HG03175 (cell line): ENCODE measurements at regions not wholly inside any gene's neighbourhood (a gene's known extent, or its start where the extent isn't known, plus 50 kb on each side); places are given as distances from the start of the nearest gene placed in this dataset.
"Not testable (repeated sequence)": the region's sequence is repeated elsewhere in the genome, so short reads cannot be mapped to it uniquely, and the experiment has no call there.

Experiments used
- ATAC-seq: cut with Tn5 transposase; IDR thresholded peaks from one replicate; pipeline ENCODE4 v1.9.1; 2021; ENCODE audit warnings: mild to moderate bottlenecking, moderate library complexity; ENCODE audit not compliant: unreplicated experiment

DNA sequence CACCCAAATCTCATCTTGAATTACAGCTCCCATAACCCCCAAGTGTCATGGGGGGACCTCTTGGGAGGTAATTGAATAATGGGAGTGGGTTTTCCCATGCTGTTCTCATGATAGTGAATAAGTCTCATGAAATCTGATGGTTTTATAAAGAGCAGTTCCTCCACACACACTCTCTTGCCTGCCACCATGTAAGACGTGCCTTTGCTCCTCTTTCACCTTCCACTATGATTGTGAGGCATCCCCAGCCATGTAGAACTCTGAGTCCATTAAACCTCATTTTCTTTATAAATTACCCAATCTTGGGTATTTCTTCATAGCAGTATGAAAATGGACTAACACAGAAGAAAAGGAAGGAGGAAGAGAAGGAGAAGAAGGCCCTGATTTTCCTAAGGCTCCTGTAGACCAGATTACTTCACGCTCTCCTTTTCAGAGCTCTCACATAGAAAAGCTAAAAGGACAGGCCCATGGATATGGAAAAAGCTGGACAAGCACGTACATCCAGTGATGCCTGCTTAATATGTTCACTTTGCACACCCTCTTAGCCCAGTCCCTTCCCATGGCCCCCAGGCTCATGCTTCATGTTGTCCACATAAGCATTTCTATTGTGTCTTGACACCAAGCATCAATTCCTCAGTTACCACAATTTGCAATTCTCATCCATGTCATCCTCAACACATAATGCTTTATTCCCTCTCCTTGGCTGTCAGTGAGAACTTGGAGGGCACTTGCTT lies 354.8 kb downstream of the CD83 start:
- ATAC-seq = no peak

DNA sequence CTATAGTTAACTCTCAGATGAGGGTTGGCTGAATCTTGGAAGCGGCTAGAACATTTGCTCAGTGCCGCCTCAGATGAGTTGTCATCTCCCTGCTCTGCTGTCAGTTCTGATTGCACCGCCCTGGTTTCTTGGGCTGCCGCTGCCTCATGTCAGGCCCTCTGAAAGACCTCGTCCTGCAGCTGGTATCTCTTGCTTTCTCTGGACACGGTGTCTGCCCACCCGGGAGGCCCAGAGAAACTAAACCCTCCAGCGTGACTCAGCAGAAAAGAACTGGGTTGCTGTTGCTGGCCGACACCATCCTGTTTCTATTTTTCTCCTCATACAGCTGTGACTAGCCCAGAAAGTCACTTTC lies 355.4 kb downstream of the CD83 start:
- no peak for ATAC-seq

GRCh38 chr6:14474816-14475215 lies 357.2 kb downstream of the CD83 start:
- ATAC-seq = no peak

GRCh38 chr6:14475306-14475705 lies 357.7 kb downstream of the CD83 start:
- no peak for ATAC-seq

GRCh38 chr6:14476793-14477531 lies 359.4 kb downstream of the CD83 start:
- no peak for ATAC-seq

GRCh38 chr6:14477559-14477958 lies 360.0 kb downstream of the CD83 start:
- ATAC-seq = no peak

GRCh38 chr6:14478381-14479225 lies 361.0 kb downstream of the CD83 start:
- no peak for ATAC-seq

DNA sequence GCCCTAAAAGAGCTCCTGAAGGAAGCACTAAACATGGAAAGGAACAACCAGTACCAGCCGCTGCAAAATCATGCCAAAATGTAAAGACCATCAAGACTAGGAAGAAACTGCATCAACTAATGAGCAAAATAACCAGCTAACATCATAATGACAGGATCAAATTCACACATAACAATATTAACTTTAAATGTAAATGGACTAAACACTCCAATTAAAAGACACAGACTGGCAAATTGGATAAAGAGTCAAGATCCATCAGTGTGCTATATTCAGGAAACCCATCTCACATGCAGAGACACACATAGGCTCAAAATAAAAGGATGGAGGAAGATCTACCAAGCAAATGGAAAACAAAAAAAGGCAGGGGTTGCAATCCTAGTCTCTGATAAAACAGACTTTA lies 364.4 kb downstream of the CD83 start:
- ATAC-seq = not testable (repeated sequence)

DNA sequence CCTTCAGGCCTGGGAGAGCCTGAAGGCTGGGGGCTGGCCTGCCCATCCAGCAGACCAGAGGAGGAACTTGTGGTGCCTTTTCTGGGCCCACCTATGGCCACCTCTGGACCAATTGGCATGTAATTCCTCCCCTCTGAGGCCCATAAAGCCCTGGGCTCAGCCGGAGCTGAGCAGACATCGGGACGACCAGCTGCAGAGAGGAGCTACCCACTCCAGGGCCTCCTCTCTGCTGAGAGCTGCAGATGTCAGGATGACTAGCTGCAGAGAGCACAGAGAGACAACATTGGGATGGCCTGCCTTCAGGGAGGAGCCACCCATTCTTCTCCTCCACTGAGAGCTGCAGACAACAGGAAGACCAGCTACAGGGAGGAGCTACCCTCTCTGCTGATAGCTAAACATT lies 370.1 kb downstream of the CD83 start:
- ATAC-seq = no peak

DNA sequence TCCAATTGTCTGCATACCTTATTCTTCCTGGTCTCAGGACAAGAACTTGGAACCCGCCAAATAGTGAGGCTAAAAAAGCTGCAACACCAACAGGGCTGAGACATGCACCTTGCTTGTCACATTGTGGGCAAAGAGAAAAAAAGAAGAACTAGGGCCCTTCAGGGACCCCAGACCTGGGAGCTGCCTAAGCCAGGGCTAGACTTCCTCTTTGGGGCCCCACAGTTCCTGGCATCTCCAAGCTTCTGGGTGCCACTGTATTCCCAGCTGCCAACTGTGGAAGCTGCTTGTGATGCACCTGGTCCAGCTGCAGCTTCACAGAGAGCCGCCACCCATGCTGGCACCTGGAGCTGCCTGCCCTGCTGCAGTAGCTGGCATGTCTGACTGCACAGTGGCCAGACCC lies 370.6 kb downstream of the CD83 start:
- no peak for ATAC-seq

DNA sequence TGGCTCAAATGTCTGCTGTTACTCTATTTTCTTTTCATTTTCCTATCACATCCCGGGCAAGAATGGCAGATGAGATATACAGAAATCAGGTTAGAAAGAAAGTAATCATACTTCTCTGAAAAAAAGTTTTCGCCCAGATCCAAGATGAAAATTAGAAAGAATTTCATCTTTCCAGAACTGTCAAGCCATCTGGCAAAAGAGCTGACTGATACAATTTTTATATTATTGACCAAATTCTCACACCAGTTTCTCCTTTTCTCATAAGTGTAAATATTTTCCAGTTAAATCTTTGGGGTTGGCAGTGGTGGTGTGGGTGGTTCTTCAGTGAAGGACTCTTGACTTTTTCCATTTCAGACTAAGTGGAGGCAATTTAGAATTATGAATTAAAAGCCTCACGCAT lies 371.9 kb downstream of the CD83 start:
- no peak for ATAC-seq

DNA sequence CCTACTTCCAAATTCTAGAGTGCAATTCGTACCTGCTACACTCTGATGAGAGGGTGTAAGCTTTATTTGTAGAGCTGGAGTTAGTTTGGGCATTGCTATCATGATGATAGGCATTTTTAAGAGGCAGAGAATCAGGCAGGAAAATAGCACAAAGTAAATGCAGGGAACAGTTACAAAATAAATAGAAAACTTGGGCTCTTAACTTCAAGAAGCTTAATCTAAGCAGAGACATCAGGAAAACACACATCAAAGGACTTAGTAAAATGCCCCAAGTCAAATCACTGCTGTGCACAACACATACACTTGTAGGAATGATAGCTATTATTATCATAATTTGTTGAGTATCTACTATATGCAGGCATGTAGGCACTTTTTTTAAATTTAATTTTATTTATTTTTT lies 381.2 kb downstream of the CD83 start:
- no peak for ATAC-seq

DNA sequence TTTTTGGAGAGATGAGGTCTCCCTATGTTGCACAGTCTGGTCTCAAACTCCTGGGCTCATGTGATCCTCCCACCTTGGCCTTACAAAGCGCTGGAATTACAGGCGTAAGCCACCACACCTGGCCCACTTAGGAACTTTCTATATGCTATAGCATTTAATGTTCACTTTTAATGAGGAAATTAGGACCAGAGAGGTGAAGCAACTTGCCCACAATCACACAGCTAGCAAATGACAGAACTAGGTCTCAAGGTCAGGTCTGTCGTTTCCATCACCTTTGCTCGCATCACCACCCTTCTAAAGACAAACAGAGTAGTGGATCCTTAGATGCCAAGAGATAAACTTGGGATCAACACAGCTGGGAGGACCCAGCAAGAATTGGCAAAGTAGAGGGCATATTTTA lies 381.7 kb downstream of the CD83 start:
- ATAC-seq = no peak

- no peak for ATAC-seq
Measured at GRCh38 chr6:14499841-14500240, 382.3 kb downstream of the CD83 start.

GRCh38 chr6:14500809-14501208 lies 383.2 kb downstream of the CD83 start:
- ATAC-seq = no peak

GRCh38 chr6:14501240-14501639 lies 383.7 kb downstream of the CD83 start:
- ATAC-seq = no peak

- ATAC-seq = no peak
Measured at GRCh38 chr6:14501914-14502313, 384.3 kb downstream of the CD83 start.

DNA sequence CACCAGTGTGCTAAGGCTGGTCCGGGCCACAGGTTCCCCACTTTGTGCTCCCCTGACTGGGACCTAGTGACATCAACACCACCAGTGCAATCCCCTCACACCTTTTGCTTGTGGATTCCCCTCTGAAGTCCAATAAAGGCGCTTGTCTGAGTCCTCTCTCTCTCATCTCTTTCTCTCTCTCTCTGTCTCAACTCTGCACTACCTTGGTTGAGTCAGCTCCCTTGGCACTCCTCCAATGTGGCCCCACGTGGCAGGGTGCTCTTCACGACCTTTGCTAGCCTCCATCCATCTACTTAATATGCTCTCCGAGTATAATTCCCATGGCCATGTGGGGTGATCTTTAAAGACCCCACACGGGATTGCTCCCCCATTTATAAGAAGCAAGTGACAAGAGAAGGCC lies 385.0 kb downstream of the CD83 start:
- ATAC-seq = no peak

- no peak for ATAC-seq
Measured at GRCh38 chr6:14505401-14505800, 387.8 kb downstream of the CD83 start.

DNA sequence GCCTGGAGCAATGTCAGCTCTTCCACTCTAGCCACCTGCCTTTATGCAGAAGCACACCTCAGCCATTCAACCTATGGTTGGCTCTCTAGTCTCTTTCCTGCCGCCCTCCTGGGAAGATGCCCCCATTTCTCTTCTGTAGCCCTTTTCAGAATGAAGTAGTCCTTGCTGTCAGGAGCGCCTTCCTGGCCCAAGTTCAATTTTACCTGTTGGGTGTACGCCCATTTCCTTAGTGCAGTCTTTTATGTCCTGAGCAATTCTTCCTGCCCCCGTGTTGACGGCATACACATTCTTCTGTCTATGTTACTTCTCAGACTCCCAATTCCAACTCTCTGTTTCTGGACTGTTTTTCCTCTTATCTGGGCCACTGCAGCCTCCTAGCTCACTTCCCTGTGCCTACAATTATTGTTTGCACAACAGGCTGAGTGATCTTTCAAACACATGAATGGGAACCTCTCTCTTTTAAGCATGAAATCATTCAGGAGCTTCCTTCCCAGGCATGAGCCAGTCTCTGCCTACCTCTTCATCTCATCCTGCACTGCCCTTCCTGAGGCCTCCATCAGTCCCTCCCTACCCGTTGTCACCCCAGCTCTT lies 389.2 kb downstream of the CD83 start:
- ATAC-seq = no peak

GRCh38 chr6:14509120-14509519 lies 391.5 kb downstream of the CD83 start:
- no peak for ATAC-seq
